Activated CD4-positive, alpha-beta T cell treated with anti-CD3 and anti-CD28 coated beads, Interleukin-2, amount 10 ng/mL, durations not matched to agents 7 days and 5 days (primary cell): ENCODE measurements at regions not wholly inside any gene's neighbourhood (a gene's known extent, or its start where the extent isn't known, plus 50 kb on each side); places are given as distances from the start of the nearest gene placed in this dataset.

Experiments
- CTCF ChIA-PET: fragments of 350-600 bp; sonication (Branson Sonifier 250); formaldehyde crosslinking; loops from one replicate; lab custom pipeline; 2021; ENCODE audit warnings: antibody characterized with exemption; lab: Charles Lee
- POLR2A ChIA-PET: fragments of 350-600 bp; sonication (Branson Sonifier 250); formaldehyde crosslinking; loops from one replicate; lab custom pipeline; 2021; ENCODE audit warnings: antibody characterized with exemption; lab: Charles Lee
- DNase-seq: peaks from one replicate; pipeline ENCODE4 v3.0.0-alpha.2; 2020
- H3K27ac Mint-ChIP-seq: one replicate; pipeline ENCODE4 v1.8.0; 2021; ENCODE audit warnings: mild to moderate bottlenecking, moderate library complexity, mixed read lengths
- H3K27me3 Mint-ChIP-seq: one replicate; pipeline ENCODE4 v1.8.0; 2021; ENCODE audit warnings: mixed read lengths
- H3K36me3 Mint-ChIP-seq: one replicate; pipeline ENCODE4 v1.8.0; 2021; ENCODE audit warnings: low read depth, mixed read lengths
- H3K4me1 Mint-ChIP-seq: one replicate; pipeline ENCODE4 v1.8.0; 2021; ENCODE audit warnings: mixed read lengths
- H3K4me3 Mint-ChIP-seq: one replicate; pipeline ENCODE4 v1.8.0; 2021; ENCODE audit warnings: mild to moderate bottlenecking, moderate library complexity, mixed read lengths
- H3K9me3 Mint-ChIP-seq: one replicate; pipeline ENCODE4 v1.8.0; 2021; ENCODE audit warnings: mixed read lengths

GRCh38 chr13:72259528-72259927 lies 392.5 kb upstream of the DACH1 start:
- no peaks in the 10 kb centered on the region for H3K4me1 Mint-ChIP-seq
- no peaks in the 10 kb centered on the region for H3K36me3 Mint-ChIP-seq
- no peak overlapping the region for H3K27ac Mint-ChIP-seq
- no peaks in the 10 kb centered on the region for H3K9me3 Mint-ChIP-seq
- no peak for DNase-seq
- no peaks in the 10 kb centered on the region for H3K27me3 Mint-ChIP-seq
- no peak overlapping the region for H3K4me3 Mint-ChIP-seq
- ChIA-PET CTCF (no interaction called here), POLR2A (no interaction called here)

DNA sequence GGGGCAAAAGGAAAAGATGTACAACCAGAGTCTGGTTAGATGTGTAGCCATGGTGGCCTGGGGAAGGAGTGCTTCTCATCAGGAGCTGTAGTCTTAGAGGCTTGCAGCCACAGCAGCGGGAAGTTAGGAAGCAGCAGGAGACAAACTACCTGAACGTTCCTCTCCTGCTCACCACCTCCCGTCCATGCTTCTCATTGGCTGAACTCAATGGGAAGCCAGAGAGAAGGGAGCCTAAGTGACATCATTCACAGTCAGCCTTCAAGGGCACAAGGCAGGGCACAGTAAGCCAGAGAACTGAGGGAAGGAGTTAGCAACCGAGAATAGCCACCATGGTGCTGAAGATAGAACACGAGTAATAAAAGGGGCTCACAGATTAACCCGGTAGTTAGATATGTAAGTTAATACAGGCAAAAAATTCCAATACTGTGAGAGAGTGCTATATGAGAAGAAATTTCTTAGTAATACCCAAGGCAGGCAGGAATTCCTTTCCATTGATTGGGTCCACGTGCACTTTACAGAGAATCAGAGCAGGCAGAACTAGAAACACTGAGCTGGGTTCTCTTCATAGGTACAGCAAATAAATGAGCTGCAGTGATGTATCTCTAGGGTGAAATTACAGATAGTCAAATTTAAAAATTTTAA lies 391.5 kb upstream of the DACH1 start:
- POLR2A ChIA-PET = no interaction called here
- H3K27ac Mint-ChIP-seq = no peak overlapping the region
- no peaks in the 10 kb centered on the region for H3K27me3 Mint-ChIP-seq
- no peaks in the 10 kb centered on the region for H3K4me1 Mint-ChIP-seq
- H3K9me3 Mint-ChIP-seq = no peaks in the 10 kb centered on the region
- no peak for DNase-seq
- no peak overlapping the region for H3K4me3 Mint-ChIP-seq
- CTCF ChIA-PET = no interaction called here
- no peaks in the 10 kb centered on the region for H3K36me3 Mint-ChIP-seq

- Mint-ChIP-seq H3K4me1 (no peaks in the 10 kb centered on the region), H3K36me3 (no peaks in the 10 kb centered on the region), H3K9me3 (no peaks in the 10 kb centered on the region), H3K4me3 (no peak overlapping the region), H3K27ac (no peak overlapping the region), H3K27me3 (no peaks in the 10 kb centered on the region)
- ChIA-PET CTCF (no interaction called here), POLR2A (no interaction called here)
- no peak for DNase-seq
Observed at GRCh38 chr13:72255908-72256307, 388.9 kb upstream of the DACH1 start.

DNA sequence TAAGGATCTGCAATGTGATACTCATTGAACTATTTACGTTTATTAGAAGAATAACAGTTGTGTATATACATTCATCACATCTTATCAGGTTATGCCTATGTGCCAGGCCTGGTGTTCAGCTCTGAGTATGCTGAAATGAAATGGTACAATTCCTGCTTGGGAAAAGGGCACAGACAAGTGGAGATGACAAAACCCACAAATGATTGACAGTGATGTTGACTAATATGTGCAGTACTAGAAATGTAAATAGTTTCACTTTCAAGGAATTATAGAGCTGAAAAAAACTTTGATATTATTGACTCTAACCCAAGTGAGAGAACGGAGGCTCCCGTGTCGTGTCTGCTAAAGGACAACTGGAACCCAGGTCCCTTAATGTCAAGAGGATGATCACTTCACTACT lies 386.8 kb upstream of the DACH1 start:
- CTCF ChIA-PET = no interaction called here
- H3K4me3 Mint-ChIP-seq = no peak overlapping the region

GRCh38 chr13:72246396-72246795 lies 379.4 kb upstream of the DACH1 start:
- CTCF ChIA-PET = no interaction called here

More for the DNA sequence above, 386.8 kb upstream of the DACH1 start:
- H3K4me1 Mint-ChIP-seq = no peaks in the 10 kb centered on the region
- H3K36me3 Mint-ChIP-seq = no peaks in the 10 kb centered on the region
- POLR2A ChIA-PET = no interaction called here
- no peaks in the 10 kb centered on the region for H3K27me3 Mint-ChIP-seq
- no peak overlapping the region for H3K27ac Mint-ChIP-seq
- DNase-seq = no peak
- no peaks in the 10 kb centered on the region for H3K9me3 Mint-ChIP-seq

GRCh38 chr13:72244788-72245187 lies 377.8 kb upstream of the DACH1 start:
- Mint-ChIP-seq H3K27me3 (no peaks in the 10 kb centered on the region), H3K4me1 (no peaks in the 10 kb centered on the region), H3K4me3 (no peak overlapping the region), H3K9me3 (no peaks in the 10 kb centered on the region), H3K36me3 (no peaks in the 10 kb centered on the region), H3K27ac (no peak overlapping the region)
- ChIA-PET CTCF (no interaction called here), POLR2A (no interaction called here)
- DNase-seq = no peak

More at GRCh38 chr13:72246396-72246795, 379.4 kb upstream of the DACH1 start:
- Mint-ChIP-seq H3K36me3 (no peaks in the 10 kb centered on the region), H3K9me3 (no peaks in the 10 kb centered on the region), H3K27me3 (no peaks in the 10 kb centered on the region), H3K4me1 (no peaks in the 10 kb centered on the region), H3K27ac (no peak overlapping the region), H3K4me3 (no peak overlapping the region)
- POLR2A ChIA-PET = no interaction called here
- DNase-seq = no peak

DNA sequence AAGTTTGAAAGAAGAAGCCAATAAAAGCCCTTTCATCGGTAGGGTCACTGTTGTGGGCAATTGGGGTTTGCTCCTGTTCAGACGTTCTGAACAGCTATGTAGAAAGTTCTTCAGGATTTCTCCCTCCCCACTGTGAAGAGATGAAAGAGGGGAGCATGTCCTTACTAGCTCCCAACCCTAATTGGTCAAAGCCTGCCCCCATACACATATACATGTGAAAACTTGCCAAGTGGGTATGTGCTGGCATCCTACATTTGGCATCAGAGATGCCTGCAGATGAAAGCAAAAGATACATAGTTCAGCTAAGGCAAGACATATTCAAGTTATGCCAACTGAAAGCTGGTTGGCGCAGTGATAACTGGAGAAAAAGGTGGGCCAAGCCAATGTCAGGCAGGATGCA lies 363.1 kb upstream of the DACH1 start:
- no peak for DNase-seq
- CTCF ChIA-PET = no interaction called here

DNA sequence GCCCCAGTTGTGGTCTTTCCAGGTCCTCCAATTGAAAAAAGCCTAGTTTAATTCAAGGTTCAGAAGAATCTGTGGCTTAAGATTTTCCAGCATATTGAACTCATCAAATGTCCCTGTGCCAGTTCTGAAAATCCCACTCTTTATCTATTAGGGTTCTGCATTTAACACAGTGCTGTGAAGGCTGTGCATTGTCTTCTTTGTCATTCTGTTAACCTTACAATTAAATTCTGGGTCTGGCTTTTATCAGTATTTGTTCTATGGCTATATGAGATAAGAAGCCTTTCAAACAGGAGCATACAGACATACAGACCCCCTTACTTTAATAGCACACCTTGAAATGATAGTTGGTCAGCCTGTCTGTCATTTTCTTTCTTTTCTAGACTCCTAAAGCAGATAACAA lies 362.1 kb upstream of the DACH1 start:
- H3K27me3 Mint-ChIP-seq = no peaks in the 10 kb centered on the region
- H3K4me3 Mint-ChIP-seq = no peak overlapping the region
- H3K4me1 Mint-ChIP-seq = no peaks in the 10 kb centered on the region
- ChIA-PET CTCF (no interaction called here), POLR2A (no interaction called here)
- H3K36me3 Mint-ChIP-seq = no peaks in the 10 kb centered on the region
- no peak overlapping the region for H3K27ac Mint-ChIP-seq
- no peak for DNase-seq
- no peaks in the 10 kb centered on the region for H3K9me3 Mint-ChIP-seq

More for the DNA sequence above, 363.1 kb upstream of the DACH1 start:
- Mint-ChIP-seq H3K4me1 (no peaks in the 10 kb centered on the region), H3K27me3 (no peaks in the 10 kb centered on the region), H3K9me3 (no peaks in the 10 kb centered on the region), H3K27ac (no peak overlapping the region), H3K4me3 (no peak overlapping the region), H3K36me3 (no peaks in the 10 kb centered on the region)
- POLR2A ChIA-PET = no interaction called here

- Mint-ChIP-seq H3K27ac (no peak overlapping the region), H3K4me3 (no peak overlapping the region), H3K9me3 (no peaks in the 10 kb centered on the region), H3K4me1 (no peaks in the 10 kb centered on the region), H3K36me3 (no peaks in the 10 kb centered on the region), H3K27me3 (no peaks in the 10 kb centered on the region)
- POLR2A ChIA-PET = no interaction called here
- CTCF ChIA-PET = no interaction called here
- DNase-seq = no peak
Observed at GRCh38 chr13:72221276-72221962, 354.4 kb upstream of the DACH1 start.

DNA sequence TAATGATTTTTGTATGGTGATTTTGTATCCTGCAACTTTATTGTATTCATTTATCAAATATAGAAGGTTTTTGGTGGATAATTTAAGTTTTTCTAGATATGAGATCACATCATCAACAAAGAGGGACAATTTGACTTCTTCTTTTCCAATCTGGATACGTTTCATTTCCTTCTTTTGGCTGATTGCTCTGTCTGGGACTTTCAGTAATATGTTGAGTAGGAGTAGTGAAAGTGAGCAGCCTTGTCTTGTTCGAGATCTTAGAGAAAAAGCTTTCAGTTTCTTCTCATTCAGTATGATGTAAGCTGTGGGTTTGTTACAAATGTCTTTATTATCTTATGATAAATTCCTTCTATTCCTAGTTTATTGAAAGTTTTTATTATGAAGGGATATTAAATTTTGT lies 352.0 kb upstream of the DACH1 start:
- no peak overlapping the region for H3K4me3 Mint-ChIP-seq
- no peaks in the 10 kb centered on the region for H3K4me1 Mint-ChIP-seq
- H3K9me3 Mint-ChIP-seq = no peaks in the 10 kb centered on the region
- H3K27me3 Mint-ChIP-seq = no peaks in the 10 kb centered on the region
- no peak for DNase-seq
- CTCF ChIA-PET = no interaction called here
- POLR2A ChIA-PET = no interaction called here
- H3K27ac Mint-ChIP-seq = no peak overlapping the region
- H3K36me3 Mint-ChIP-seq = no peaks in the 10 kb centered on the region

GRCh38 chr13:72217142-72217541 lies 350.1 kb upstream of the DACH1 start:
- H3K9me3 Mint-ChIP-seq = no peaks in the 10 kb centered on the region
- no peaks in the 10 kb centered on the region for H3K4me1 Mint-ChIP-seq
- no peak for DNase-seq
- ChIA-PET CTCF (no interaction called here), POLR2A (no interaction called here)
- H3K27ac Mint-ChIP-seq = no peak overlapping the region
- no peaks in the 10 kb centered on the region for H3K27me3 Mint-ChIP-seq
- no peak overlapping the region for H3K4me3 Mint-ChIP-seq
- no peaks in the 10 kb centered on the region for H3K36me3 Mint-ChIP-seq

- no peak overlapping the region for H3K27ac Mint-ChIP-seq
- POLR2A ChIA-PET = no interaction called here
- no peaks in the 10 kb centered on the region for H3K4me1 Mint-ChIP-seq
- no peak overlapping the region for H3K4me3 Mint-ChIP-seq
- CTCF ChIA-PET = no interaction called here
- no peaks in the 10 kb centered on the region for H3K9me3 Mint-ChIP-seq
- DNase-seq = no peak
- H3K36me3 Mint-ChIP-seq = no peaks in the 10 kb centered on the region
- no peaks in the 10 kb centered on the region for H3K27me3 Mint-ChIP-seq
Observed at GRCh38 chr13:72208112-72208645, 341.2 kb upstream of the DACH1 start.

GRCh38 chr13:72205773-72206172 lies 338.8 kb upstream of the DACH1 start:
- no peak for DNase-seq
- Mint-ChIP-seq H3K9me3 (no peaks in the 10 kb centered on the region), H3K27me3 (no peaks in the 10 kb centered on the region), H3K4me1 (no peaks in the 10 kb centered on the region), H3K36me3 (no peaks in the 10 kb centered on the region), H3K4me3 (no peak overlapping the region), H3K27ac (no peak overlapping the region)
- POLR2A ChIA-PET = no interaction called here
- CTCF ChIA-PET = interaction anchor here (1.3 kb wide), 1 partner anchor 159 kb away, joined by 3 read pairs; no protein-coding TSS in a partner anchor
